HepG2 (cell line): ENCODE measurements at regions not wholly inside any gene's neighbourhood (a gene's known extent, or its start where the extent isn't known, plus 50 kb on each side); places are given as distances from the start of the nearest gene placed in this dataset.

Experiments used
- RBM39 ChIP-seq: fragments of 200-400 bp; formaldehyde crosslinking; IDR thresholded peaks from one replicate; pipeline ENCODE4 v1.6.1; 2018; ENCODE audit warnings: antibody characterized with exemption, mild to moderate bottlenecking, low read depth, low read length; ENCODE audit not compliant: poor library complexity, severe bottlenecking
- ZNF512 ChIP-seq: sonication (generic); formaldehyde crosslinking; IDR thresholded peaks from 2 replicates; pipeline ENCODE4 v1.4.0; 2020; ENCODE audit warnings: mild to moderate bottlenecking, missing genetic modification reagents

DNA sequence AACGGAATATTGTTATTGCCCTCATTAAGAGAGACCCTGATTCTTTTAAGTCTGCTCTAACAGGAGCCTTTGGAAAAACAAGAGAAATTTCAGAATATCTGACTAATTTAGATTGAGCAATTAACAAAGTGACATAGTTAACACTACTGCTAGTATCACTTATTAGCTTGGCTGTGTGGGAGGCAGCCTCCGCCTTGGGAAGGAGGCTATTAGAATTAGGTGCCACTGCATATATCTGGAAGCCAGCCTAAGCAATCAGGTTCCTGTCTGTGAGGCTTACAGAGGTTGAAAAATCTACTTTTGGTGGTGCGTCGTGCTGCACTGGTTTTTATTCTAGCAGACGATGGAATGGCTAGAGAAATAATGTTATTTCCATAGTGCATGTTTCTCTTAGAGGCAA is 227.2 kb downstream of the OLFM4 start:
- no peak for TF ChIP-seq RBM39
- TF ChIP-seq ZNF512 (CRISPR knock-in tag) = no peak
